ENCODE measurements at regions not wholly inside any gene's neighbourhood (a gene's known extent, or its start where the extent isn't known, plus 50 kb on each side); places are given as distances from the start of the nearest gene placed in this dataset.
"Not testable (repeated sequence)": the region's sequence is repeated elsewhere in the genome, so short reads cannot be mapped to it uniquely, and the experiment has no call there.

- not testable (repeated sequence) for DNase-seq (ENCODE audit: low read depth)
Observed at GRCh38 chr7:66458991-66459390, 169.7 kb upstream of the KCTD7 start.

GRCh38 chr7:66459783-66460413 lies 168.8 kb upstream of the KCTD7 start:
- DNase-seq (ENCODE audit: low read depth), result not testable (repeated sequence)

GRCh38 chr7:66460921-66461361 lies 167.7 kb upstream of the KCTD7 start:
- DNase-seq (ENCODE audit: low read depth), result no peak

GRCh38 chr7:66461397-66461796 lies 167.3 kb upstream of the KCTD7 start:
- not testable (repeated sequence) for DNase-seq (ENCODE audit: low read depth)

- DNase-seq (ENCODE audit: low read depth), result not testable (repeated sequence)
Observed at GRCh38 chr7:66462831-66463230, 165.8 kb upstream of the KCTD7 start.

- no peak for DNase-seq (ENCODE audit: low read depth)
Observed at GRCh38 chr7:66464059-66464458, 164.6 kb upstream of the KCTD7 start.

GRCh38 chr7:66466081-66466600 lies 162.5 kb upstream of the KCTD7 start:
- no peak for DNase-seq (ENCODE audit: low read depth)

- DNase-seq (ENCODE audit: low read depth), result no peak
Observed at GRCh38 chr7:66467887-66468286, 160.8 kb upstream of the KCTD7 start.

GRCh38 chr7:66473064-66473463 lies 155.6 kb upstream of the KCTD7 start:
- DNase-seq (ENCODE audit: low read depth), result not testable (repeated sequence)

- DNase-seq (ENCODE audit: low read depth), result no peak
Observed at GRCh38 chr7:66474441-66474840, 154.2 kb upstream of the KCTD7 start.

- DNase-seq (ENCODE audit: low read depth), result not testable (repeated sequence)
Observed at GRCh38 chr7:66476056-66476455, 152.6 kb upstream of the KCTD7 start.

- not testable (repeated sequence) for DNase-seq (ENCODE audit: low read depth)
Observed at GRCh38 chr7:66477822-66478397, 150.8 kb upstream of the KCTD7 start.

GRCh38 chr7:66481229-66481628 lies 147.5 kb upstream of the KCTD7 start:
- DNase-seq (ENCODE audit: low read depth), result not testable (repeated sequence)

- not testable (repeated sequence) for DNase-seq (ENCODE audit: low read depth)
Observed at GRCh38 chr7:66489065-66489464, 139.6 kb upstream of the KCTD7 start.

GRCh38 chr7:66489741-66490140 lies 138.9 kb upstream of the KCTD7 start:
- not testable (repeated sequence) for DNase-seq (ENCODE audit: low read depth)

- DNase-seq (ENCODE audit: low read depth), result not testable (repeated sequence)
Observed at GRCh38 chr7:66490979-66491378, 137.7 kb upstream of the KCTD7 start.

GRCh38 chr7:66492405-66492804 lies 136.3 kb upstream of the KCTD7 start:
- DNase-seq (ENCODE audit: low read depth), result not testable (repeated sequence)

GRCh38 chr7:66493235-66494205 lies 135.2 kb upstream of the KCTD7 start:
- DNase-seq (ENCODE audit: low read depth), result peak; percentile 94

- no peak for DNase-seq (ENCODE audit: low read depth)
Observed at GRCh38 chr7:66497346-66497745, 131.3 kb upstream of the KCTD7 start.

GRCh38 chr7:66500087-66500486 lies 128.6 kb upstream of the KCTD7 start:
- no peak for DNase-seq (ENCODE audit: low read depth)

- DNase-seq (ENCODE audit: low read depth), result no peak
Observed at GRCh38 chr7:66502230-66503035, 126.2 kb upstream of the KCTD7 start.

- no peak for DNase-seq (ENCODE audit: low read depth)
Observed at GRCh38 chr7:66503036-66503370, 125.7 kb upstream of the KCTD7 start.
